AG04449 (cell line): ENCODE measurements at regions not wholly inside any gene's neighbourhood (a gene's known extent, or its start where the extent isn't known, plus 50 kb on each side); places are given as distances from the start of the nearest gene placed in this dataset.

Experiments used
- CTCF ChIA-PET: fragments of 350-600 bp; formaldehyde crosslinking; extraction: SDS; loops from one replicate; lab custom pipeline; 2021; ENCODE audit warnings: antibody characterized with exemption; lab: Yijun Ruan, JAX
- POLR2A ChIA-PET: fragments of 400-600, 350-600 bp; formaldehyde crosslinking; extraction: SDS; loops from one replicate; lab custom pipeline; 2020; ENCODE audit warnings: antibody characterized with exemption, inconsistent platforms; lab: Yijun Ruan, JAX
- DNase-seq: peaks from one replicate; pipeline ENCODE4 v3.0.0-alpha.2; 2010; ENCODE audit warnings: low read depth, low spot score
- H3K4me3 ChIP-seq: 2 replicates; pipeline ENCODE4 v1.5.1; 2011; ENCODE audit warnings: low read depth, mild to moderate bottlenecking, control low read depth, low read length
- TF ChIP-seq, protein P1 (sequence below): IDR thresholded peaks from one replicate; pipeline ENCODE4 v1.5.1; 2011; ENCODE audit warnings: mild to moderate bottlenecking, moderate library complexity, low read length, control low read depth, inconsistent platforms; ENCODE audit not compliant: insufficient read depth; ENCODE audit errors: missing control alignments

DNA sequence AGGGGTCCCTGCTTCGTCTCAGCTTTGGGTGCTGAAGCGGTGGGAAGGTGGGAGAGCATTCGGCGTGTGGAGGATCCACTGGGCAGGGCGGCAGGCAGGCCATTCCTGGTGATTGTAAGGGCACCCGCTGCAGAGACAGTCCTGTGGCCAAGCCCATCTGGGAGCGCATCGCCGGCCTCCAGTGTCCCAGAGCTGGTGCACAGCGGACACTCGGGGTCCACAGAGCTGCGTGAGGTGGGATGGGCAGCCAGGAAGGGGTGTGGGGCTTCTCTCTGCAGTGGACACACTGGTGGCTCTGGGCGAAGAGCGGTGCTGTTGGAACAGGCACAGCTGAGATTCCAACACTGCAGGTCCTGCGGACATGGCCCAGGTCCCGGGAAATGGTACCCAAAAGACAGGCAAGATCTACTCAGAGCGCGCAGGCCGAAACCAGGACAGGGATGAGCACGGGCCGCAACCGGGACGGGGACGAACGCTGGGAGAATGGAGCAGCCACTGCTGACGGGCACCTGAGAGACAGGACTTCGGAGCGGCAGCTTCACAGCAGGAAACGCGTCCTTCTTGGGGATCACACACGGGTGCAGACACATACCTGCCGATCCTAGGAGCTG lies 188.2 kb downstream of the ERMARD start:
- H3K4me3 ChIP-seq, result no peak overlapping the region
- POLR2A ChIA-PET, result no interaction called here
- TF ChIP-seq, protein P1, sequence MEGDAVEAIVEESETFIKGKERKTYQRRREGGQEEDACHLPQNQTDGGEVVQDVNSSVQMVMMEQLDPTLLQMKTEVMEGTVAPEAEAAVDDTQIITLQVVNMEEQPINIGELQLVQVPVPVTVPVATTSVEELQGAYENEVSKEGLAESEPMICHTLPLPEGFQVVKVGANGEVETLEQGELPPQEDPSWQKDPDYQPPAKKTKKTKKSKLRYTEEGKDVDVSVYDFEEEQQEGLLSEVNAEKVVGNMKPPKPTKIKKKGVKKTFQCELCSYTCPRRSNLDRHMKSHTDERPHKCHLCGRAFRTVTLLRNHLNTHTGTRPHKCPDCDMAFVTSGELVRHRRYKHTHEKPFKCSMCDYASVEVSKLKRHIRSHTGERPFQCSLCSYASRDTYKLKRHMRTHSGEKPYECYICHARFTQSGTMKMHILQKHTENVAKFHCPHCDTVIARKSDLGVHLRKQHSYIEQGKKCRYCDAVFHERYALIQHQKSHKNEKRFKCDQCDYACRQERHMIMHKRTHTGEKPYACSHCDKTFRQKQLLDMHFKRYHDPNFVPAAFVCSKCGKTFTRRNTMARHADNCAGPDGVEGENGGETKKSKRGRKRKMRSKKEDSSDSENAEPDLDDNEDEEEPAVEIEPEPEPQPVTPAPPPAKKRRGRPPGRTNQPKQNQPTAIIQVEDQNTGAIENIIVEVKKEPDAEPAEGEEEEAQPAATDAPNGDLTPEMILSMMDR, result no peak
- no peak for DNase-seq
- CTCF ChIA-PET, result no interaction called here

DNA sequence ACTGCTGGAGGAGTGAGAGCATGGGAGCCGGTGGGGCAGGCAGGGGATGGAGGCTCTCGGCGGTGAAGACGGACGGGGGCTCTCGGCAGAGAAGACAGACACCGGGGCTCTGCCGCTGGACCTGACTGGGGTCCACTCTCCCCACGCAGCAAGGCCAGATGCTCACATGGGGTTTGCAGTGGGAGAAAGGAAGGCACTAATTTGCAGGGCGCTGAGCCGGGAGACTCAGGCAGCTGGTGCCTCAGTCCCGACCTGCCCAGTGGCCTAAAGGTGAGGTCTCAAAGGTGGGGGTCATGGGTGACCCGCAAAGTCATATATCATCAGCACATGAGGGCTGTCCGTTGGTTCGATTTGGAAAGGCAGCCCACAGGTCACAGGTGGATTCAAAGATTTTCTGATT lies 187.3 kb downstream of the ERMARD start:
- CTCF ChIA-PET, result no interaction called here
- H3K4me3 ChIP-seq, result no peak overlapping the region
- no peak for DNase-seq
- POLR2A ChIA-PET, result no interaction called here
- TF ChIP-seq, protein P1, result no peak

DNA sequence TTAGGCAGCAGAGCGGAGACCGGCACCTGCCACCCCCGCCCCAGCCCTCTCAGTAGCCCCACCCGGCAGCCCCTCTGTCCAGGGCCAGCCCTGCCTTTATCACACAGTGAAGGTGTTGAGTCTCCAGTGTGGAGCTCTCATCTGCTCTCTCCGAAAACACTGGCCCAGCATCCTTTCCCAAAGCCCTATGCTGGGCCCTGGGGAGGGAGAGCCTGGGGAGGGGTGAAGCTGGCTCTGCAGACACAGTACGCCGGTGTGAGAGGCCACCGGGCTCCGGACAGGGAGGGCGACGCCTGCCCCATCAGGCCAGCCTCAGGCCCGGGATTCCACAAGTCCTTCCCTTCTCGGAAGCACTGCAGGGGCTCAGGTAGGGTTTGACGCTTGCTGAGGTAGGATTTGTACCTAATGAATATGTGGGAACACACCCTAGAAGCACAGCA lies 186.9 kb downstream of the ERMARD start:
- TF ChIP-seq, protein P1, result no peak
- ChIA-PET CTCF (no interaction called here), POLR2A (no interaction called here)
- no peak overlapping the region for H3K4me3 ChIP-seq
- no peak for DNase-seq

DNA sequence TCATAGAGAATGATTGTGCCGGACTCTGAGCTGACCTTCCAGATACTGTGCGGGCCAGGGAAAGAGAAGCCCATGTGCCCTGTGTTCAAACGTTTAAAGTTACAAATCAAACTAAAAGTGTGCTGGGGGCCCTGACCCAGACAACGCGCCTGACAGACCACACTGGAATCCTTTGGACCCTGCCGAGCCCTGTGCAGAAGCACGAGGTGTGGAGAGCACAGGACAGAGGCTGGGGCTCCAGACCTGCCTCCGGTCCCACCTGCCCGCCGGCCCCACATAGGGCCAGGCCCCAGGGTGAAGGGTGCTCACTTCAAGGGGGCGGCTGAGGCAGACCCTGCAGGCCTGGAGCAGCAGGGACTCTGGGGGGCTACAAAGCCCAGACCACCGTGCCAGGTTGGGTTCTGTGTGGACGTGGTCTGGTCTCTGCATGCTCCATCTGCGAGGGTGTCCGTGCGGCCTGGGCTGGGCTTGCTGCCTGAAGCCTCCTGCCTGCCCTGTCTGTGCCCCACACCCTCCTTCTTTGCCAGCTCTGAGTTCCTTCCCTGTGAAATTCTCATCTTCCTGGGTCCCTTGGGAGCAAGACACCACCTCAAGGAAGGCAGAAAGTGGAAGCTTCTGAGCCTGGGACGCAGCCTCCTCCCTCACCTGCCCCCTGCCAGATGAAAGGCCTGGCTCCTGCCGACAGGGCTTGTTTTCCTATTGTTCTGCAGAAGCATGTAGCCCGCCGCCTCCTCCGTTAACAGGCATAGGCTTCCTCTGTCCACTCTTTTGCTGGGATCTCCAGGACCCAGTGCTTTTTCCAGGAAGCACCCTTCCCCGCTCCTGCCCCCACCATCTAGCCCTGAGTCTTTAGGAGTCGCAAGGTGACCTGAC lies 186.2 kb downstream of the ERMARD start:
- ChIA-PET CTCF (no interaction called here), POLR2A (no interaction called here)
- no peak overlapping the region for H3K4me3 ChIP-seq
- TF ChIP-seq, protein P1, result no peak
- no peak for DNase-seq

DNA sequence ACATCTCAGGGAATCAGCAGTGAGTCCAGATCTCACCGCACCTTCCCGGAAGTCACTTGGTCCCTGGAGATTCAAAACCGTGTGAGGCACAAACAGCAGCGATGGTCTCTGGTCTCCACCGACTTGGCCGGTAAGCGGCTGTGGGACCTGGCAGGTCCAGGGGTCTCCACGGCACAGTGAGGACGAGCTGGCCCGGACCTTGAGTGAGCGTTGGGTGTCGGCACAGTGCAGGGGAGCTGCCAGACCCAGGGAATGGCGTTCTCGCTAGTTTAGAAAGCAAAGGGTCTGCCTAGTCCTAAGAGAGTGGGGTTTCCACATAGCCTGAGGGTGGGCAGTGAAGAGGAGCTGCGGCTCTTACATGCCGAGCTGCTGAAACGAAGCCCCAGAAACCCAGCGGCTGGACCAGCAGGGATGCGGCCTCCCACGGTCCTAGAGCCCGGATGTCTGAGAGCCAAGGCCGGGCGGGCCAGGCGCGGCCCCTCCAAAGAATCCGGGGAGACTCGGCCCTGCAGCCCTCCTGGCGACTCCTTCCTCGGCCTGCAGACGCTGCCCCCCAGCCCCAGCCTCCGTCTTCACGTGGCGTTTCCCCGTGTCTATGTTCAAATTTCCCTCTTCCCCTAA lies 185.0 kb downstream of the ERMARD start:
- CTCF ChIA-PET, result no interaction called here
- POLR2A ChIA-PET, result no interaction called here
- TF ChIP-seq, protein P1, result no peak
- DNase-seq, result no peak
- no peak overlapping the region for H3K4me3 ChIP-seq

DNA sequence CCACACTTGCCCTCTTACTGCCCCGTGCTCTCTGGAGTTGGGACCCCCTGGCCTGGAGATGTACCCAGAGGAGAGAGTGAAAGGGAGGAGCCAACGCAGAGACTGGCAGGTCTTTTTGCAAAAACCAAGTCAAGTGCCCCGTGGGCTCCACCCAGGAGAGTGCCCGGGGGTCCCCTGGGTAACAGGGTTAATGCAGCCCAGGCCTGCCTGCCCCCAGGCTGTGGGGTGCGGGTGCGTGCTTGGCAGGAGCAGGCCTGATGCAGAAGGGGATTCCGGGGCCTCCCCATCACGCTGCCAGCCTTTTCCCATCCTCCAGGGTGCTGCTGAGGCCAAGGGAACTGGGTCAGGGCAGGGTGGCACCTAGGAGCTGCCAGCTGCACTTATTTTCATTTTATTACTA lies 184.4 kb downstream of the ERMARD start:
- DNase-seq, result no peak
- CTCF ChIA-PET, result no interaction called here
- no peak overlapping the region for H3K4me3 ChIP-seq
- POLR2A ChIA-PET, result no interaction called here
- TF ChIP-seq, protein P1, result no peak
